GM21367 (cell line): ENCODE measurements at regions not wholly inside any gene's neighbourhood (a gene's known extent, or its start where the extent isn't known, plus 50 kb on each side); places are given as distances from the start of the nearest gene placed in this dataset.
"Not testable (repeated sequence)": the region's sequence is repeated elsewhere in the genome, so short reads cannot be mapped to it uniquely, and the experiment has no call there.

Source experiments
- ATAC-seq: cut with Tn5 transposase; IDR thresholded peaks from one replicate; pipeline ENCODE4 v1.9.1; 2021; ENCODE audit not compliant: unreplicated experiment

DNA sequence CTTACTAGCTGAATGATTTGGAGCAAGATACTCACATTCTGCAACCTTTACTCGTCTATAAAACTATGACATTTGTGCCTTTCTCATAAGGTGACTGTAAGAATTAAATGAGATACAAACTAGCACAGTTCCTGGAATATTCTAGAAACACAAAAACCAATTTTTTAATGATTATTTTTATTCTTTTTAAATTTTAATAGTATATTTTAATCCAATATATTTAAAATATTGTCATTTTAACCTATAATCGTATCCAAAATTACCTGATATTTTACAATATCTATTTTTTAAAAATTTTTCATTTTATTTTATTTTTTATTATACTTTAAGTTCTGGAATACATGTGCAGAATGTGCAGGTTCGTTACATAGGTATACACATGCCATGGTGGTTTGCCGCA, 238.1 kb downstream of the OLFM4 start:
- ATAC-seq, result no peak

DNA sequence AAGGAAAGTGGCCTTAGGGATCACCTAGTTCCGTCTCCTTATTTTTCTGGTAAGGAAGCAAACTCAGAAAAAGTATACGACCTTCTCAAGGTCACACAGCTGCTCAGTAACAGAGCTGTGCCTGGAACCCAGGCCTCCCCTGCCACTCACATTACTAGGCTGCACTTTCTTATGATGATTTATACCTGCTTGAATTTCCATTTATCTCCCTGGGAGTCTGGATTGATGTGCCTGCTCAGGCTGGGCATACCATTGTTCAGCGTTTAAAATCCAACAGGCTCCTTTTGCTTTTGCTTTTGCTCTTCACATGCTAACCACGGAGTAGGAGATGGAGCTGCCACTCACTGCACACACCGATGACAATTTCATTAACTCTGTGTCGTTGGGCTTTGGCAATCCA, 241.0 kb downstream of the OLFM4 start:
- ATAC-seq, result no peak

DNA sequence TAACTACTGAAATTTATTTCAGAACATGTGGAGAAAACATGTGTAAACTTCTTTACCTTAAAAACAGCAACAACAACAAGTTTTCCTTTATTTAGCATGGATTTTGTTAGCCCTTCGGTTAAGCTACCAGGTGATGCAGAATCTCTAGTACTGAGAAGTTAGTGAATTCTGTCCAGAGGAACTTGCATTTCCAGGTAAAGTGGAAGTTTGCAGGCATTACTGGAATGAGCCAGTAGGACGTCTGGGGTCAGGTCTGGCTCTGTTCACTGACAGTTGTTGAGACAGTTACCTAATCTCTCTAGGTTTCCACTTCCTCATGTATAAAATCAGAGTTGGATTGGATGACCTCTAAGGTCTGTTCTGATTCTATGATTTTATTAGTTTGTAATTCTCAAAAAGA, 244.3 kb downstream of the OLFM4 start:
- ATAC-seq, result no peak

DNA sequence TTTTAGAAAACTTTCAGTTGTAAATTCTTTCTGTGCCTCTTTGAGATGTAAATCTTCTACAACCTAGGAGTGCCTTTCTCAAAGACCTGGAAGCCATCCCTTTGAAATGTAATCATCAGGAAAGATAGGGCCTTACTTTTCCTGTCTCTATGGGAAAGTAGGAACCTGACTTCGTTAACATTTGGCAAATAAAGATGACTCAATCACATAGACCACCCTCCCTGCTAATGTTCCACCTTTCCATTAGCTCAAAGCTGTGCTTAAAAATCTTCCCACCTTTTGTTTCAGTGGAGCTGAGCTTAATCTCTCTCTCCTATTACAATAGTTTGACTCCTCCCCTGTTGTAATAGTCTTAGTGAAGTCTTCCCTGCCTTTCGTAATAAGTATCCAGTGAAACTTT, 247.7 kb downstream of the OLFM4 start:
- no peak for ATAC-seq

GRCh38 chr13:53281677-53282076, 253.1 kb downstream of the OLFM4 start:
- no peak for ATAC-seq

DNA sequence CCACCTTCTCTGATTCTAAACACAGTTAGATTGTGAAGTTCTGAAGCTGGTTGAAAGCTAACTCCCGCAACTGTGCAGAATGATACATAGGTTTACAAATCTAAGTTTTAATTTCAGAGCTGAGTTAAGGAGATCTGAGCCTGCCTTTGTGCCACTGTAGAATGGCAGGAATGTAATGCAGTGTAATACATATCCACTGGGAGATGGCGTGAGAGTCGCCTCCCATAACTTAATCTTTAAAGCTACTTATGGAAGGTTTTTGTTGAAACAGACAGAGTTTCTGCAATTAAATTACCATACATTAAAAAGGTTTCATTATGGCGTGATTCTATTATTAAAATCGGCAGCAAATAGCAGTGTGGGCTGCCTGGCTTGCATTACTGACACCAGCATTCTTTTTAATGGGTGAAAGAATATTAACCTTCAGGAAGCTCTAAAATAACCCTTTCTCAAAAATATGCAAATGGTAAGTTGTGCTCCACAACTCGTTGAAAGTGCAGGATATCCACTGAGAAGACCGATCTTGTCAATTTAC, 257.4 kb downstream of the OLFM4 start:
- no peak for ATAC-seq

GRCh38 chr13:53298396-53298795, 269.8 kb downstream of the OLFM4 start:
- ATAC-seq, result no peak

DNA sequence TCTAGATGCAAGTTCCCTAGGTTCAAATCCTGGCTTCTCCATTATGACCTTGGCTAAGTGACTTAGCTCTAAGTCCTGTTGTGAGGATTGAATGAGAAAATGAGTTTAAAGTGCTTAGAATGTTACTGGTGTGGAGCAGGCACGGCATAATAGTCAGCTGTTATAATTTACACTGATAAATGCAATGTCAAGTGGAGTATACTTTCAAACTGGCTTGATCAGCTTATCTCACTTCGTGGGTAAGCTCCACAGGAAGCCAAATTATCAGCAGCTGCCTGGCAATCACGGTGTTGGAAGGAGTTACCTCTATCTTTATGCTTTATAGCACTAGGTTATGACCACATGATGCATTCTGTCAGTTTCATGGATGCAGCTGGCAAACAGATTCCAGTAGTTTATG, 272.8 kb downstream of the OLFM4 start:
- no peak for ATAC-seq

DNA sequence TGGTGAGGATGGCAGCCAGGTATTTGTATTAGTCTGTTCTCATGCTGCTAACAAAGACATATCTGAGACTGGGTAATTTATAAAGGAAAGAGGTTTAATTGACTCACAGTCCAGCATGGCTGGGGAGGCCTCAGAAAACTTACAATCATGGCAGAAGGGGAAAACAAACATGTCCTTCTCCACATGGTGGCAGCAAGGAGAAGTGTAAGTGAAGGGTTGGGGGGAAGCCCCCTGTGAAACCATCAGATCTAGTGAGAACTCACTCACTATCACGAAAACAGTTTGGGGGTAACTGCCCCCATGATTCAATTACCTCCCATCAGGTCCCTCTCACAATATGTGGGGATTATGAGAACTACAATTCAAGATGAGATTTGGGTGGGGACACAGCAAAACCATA, 276.8 kb downstream of the OLFM4 start:
- ATAC-seq, result not testable (repeated sequence)

DNA sequence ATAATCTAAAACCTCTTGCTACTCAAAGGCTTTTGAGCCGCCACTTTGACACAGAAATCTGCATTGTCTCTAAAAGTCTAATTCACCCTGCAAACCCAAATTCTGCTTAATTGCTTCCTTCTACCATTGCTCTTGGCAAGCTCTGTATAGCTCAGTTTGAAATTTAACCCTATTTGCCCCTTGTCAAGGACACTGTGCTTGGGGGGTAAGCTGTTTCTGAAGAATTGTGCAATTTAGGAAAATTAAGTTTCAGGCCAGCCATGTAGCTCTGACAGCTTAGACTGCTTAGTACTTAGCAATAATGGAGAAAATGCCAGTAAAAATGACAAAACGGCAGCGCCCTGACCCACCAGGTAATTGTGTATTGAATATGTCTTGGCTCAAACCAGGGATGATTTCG, 282.2 kb downstream of the OLFM4 start:
- no peak for ATAC-seq

GRCh38 chr13:53311561-53311960, 282.9 kb downstream of the OLFM4 start:
- ATAC-seq, result no peak

GRCh38 chr13:53321296-53321801, 292.7 kb downstream of the OLFM4 start:
- no peak for ATAC-seq

GRCh38 chr13:53324656-53325055, 296.0 kb downstream of the OLFM4 start:
- no peak for ATAC-seq

DNA sequence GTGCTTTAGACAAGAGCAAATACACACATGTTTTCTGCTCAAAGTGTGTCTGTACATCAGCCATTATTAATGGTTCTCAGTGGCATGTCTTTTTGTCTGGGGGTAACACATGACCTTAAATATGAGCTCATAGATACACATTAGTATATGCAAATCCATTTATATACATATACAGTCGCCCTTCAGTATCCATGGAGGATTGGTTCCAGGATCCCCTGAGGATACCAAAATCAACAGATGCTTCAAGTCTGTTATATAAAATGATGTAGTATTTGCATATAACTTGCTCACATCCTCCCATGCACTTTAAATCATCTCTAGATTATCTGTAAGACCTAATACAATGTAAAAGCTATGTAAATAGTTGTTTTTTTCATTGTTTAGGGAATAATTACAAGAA, 298.1 kb downstream of the OLFM4 start:
- ATAC-seq, result no peak

- no peak for ATAC-seq
Observed at GRCh38 chr13:53327680-53328315, 299.2 kb downstream of the OLFM4 start.

DNA sequence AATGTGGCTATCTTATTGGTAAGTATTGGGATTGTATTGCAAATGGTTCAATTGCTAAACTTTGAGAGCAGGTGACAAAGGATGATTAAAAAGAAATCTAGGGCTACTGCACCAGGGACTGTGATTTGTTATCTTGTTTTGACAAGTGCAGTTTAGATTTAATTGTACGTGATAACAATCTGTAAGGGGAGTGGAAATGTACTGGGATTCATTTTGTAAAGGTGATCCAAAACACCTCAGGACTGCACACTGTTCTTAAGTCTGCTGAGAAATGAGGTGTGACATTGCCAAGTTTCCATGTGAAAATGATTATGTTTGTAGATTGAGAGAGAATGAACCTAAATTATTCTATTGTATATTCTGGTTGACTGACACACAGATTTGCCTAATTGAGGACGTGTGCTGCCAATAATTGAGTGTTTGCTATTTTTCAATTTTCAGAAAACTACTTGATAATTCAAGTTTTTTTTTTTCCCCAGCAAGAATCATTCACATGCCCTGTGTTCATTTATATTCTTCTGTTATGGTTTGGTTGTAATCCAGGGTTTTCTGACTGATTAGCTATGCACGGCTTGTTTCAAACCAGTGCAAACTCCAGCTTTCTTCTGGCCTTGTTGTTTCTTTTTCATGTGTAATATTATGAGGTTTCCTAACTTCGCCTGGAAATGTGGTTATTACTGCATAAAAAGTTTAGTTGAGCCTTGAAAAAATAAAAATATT, 308.0 kb downstream of the OLFM4 start:
- ATAC-seq, result no peak

DNA sequence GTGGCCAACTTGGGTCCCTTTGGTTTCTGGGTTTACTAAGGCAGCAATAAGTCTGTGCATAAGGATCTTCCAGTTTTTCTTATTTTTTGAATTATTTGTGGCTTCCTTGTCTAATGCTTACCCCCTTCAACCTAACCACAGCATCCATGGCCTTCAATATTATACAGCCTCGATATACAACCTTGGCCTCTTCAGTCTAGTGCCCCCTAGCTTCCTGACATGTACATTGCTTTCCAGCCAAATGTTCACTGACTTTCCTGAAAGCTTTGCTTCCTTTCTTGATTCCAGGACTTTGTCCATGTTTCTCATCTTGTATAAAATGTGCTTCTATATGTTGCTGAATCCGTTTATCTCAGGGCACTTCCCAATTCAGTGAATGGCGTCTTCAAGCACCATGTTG, 310.1 kb downstream of the OLFM4 start:
- no peak for ATAC-seq

DNA sequence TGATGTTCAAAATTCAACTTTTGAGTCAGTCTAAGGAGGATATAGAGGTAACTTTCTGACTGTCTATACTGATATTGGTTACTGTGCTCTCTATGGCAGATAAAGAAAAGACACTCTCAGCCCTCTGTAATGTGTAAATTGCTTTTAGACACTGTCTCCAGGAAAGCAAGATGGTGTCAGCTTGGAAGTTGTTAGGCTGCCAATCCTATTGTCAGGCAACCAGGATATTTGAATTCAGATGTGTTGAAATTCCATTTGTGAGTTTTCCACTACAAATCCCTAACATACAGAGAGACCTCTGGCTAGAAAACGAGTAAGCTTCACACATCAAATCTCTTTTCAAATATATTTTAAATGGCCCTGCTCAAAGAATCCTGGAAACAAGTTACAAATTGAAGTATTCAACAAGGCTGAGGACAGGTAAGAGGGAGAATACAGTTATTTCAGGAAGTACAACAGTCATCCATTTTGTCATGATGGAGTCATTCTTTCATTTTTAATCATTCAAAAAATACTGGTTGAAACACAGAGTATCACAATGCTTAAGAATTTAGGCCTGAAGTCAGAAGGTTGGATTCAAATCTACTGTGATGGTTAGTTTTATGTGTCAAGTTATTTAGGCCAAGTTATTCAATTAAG, 312.0 kb downstream of the OLFM4 start:
- ATAC-seq, result no peak

GRCh38 chr13:53341144-53341510, 312.5 kb downstream of the OLFM4 start:
- ATAC-seq, result no peak

DNA sequence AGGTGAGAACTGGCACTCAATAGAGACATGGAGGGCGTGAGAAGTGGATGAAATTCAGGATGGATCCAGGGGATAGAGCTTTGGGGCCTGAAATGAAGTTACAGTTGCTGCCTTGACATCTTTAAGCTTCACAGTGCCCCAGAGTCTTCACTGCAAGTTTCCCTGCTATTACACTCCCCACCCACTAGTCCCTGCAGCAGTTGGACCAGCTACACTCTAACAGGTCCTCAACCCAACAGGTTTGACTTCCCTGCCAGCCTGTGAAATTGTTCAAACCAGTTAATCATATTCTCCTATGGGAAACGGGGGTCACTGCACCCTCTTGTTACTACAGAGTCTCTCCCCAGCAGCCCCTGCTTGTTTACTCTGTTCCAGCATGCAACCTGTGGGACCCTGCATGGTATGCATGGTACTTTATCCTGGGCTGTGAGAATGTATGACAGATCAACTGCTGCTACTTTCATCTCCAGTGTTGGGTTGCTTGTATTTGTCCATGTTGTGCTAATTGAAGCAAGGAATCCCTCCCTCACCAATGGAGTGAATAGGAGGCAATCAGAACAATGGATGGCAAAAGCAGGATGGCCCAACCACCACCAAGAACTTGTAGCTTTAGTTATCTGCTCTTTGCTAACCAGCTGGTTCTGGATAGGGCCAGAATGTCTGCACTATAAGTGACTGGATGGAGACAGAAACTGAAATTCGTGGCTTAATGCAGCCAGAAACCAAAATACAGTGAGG, 314.2 kb downstream of the OLFM4 start:
- no peak for ATAC-seq

GRCh38 chr13:53343361-53343744, 314.7 kb downstream of the OLFM4 start:
- ATAC-seq, result no peak
